Astrocyte of the spinal cord (primary cell): ENCODE measurements at regions not wholly inside any gene's neighbourhood (a gene's known extent, or its start where the extent isn't known, plus 50 kb on each side); places are given as distances from the start of the nearest gene placed in this dataset.

Experiments used
- DNase-seq: peaks from one replicate; pipeline ENCODE4 v3.0.0; 2011; ENCODE audit warnings: low read depth, low spot score
- H3K4me3 ChIP-seq: 2 replicates; pipeline ENCODE4 v1.5.1; 2011; ENCODE audit warnings: low read depth, mild to moderate bottlenecking, low read length, moderate library complexity
- in situ Hi-C: cut with HindIII; loops from 2 replicates; pipeline ENCODE4 v1.10.0; 2017; ENCODE audit warnings: low sequenced_read_pairs
- TF ChIP-seq, protein P1 (sequence below): IDR thresholded peaks from 2 replicates; pipeline ENCODE4 v1.5.1; 2012; ENCODE audit warnings: low read depth, mild to moderate bottlenecking, low read length, inconsistent platforms

GRCh38 chr2:138435701-138436100 is 65.9 kb upstream of the SPOPL start:
- TF ChIP-seq, protein P1, sequence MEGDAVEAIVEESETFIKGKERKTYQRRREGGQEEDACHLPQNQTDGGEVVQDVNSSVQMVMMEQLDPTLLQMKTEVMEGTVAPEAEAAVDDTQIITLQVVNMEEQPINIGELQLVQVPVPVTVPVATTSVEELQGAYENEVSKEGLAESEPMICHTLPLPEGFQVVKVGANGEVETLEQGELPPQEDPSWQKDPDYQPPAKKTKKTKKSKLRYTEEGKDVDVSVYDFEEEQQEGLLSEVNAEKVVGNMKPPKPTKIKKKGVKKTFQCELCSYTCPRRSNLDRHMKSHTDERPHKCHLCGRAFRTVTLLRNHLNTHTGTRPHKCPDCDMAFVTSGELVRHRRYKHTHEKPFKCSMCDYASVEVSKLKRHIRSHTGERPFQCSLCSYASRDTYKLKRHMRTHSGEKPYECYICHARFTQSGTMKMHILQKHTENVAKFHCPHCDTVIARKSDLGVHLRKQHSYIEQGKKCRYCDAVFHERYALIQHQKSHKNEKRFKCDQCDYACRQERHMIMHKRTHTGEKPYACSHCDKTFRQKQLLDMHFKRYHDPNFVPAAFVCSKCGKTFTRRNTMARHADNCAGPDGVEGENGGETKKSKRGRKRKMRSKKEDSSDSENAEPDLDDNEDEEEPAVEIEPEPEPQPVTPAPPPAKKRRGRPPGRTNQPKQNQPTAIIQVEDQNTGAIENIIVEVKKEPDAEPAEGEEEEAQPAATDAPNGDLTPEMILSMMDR = no peak
- in situ Hi-C loops = no loop called here
- no peak for DNase-seq
- H3K4me3 ChIP-seq = no peak overlapping the region

- H3K4me3 ChIP-seq = no peak overlapping the region
- in situ Hi-C loops = no loop called here
- DNase-seq = no peak
- TF ChIP-seq, protein P1 = no peak
Measured at GRCh38 chr2:138439733-138440132, 61.8 kb upstream of the SPOPL start.

- no peak for DNase-seq
- TF ChIP-seq, protein P1 = no peak
- in situ Hi-C loops = no loop called here
- H3K4me3 ChIP-seq = no peak overlapping the region
Measured at GRCh38 chr2:138440759-138441158, 60.8 kb upstream of the SPOPL start.

GRCh38 chr2:138441916-138442315 is 59.7 kb upstream of the SPOPL start:
- TF ChIP-seq, protein P1 = no peak
- no peak for DNase-seq
- no peak overlapping the region for H3K4me3 ChIP-seq
- in situ Hi-C loops = no loop called here

DNA sequence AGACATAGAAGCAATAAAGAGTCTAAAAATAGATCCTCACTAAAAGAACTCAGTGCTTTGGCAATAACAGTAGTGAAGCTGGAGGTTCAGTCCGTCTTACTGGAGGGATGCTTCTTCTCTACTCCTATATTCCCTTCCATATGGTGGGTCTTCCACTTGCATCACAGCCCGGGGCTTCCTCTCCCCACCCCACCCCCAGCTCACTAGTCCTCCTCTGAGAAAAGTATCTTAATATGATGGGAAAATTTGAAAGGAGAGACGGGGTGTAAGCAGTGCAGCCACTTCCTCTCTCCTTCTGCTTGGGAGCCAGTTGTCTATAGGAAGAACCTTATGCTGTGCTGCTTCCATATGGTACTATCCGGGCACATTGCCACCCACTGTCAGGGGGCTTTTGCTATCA is 57.2 kb upstream of the SPOPL start:
- in situ Hi-C loops = no loop called here
- DNase-seq = no peak
- TF ChIP-seq, protein P1 = no peak
- H3K4me3 ChIP-seq = no peak overlapping the region

DNA sequence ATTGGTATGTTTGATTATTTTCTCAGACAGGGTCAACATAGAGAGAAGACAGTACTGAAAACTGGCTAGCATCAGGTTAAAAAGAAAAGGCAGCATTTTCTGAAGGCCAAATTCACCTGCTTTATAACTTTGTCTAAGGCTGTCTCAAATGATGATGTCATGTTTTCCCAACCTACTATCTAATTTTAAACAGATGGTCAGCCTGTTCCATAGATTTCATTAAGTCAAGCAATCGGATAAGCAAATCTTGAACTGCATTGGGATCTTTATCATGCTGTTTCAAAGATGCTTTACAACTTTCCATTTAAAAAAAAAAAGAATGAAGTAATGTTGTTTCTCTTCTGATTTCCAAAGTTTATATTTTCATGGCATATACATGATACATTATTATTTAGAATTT is 56.3 kb upstream of the SPOPL start:
- TF ChIP-seq, protein P1 = no peak
- DNase-seq = no peak
- in situ Hi-C loops = no loop called here
- no peak overlapping the region for H3K4me3 ChIP-seq

GRCh38 chr2:138446043-138446442 is 55.5 kb upstream of the SPOPL start:
- TF ChIP-seq, protein P1 = no peak
- DNase-seq = no peak
- in situ Hi-C loops = no loop called here
- H3K4me3 ChIP-seq = no peak overlapping the region
